GM21423 (cell line): ENCODE measurements at regions not wholly inside any gene's neighbourhood (a gene's known extent, or its start where the extent isn't known, plus 50 kb on each side); places are given as distances from the start of the nearest gene placed in this dataset.
"Not testable (repeated sequence)": the region's sequence is repeated elsewhere in the genome, so short reads cannot be mapped to it uniquely, and the experiment has no call there.

Source experiments
- ATAC-seq: cut with Tn5 transposase; IDR thresholded peaks from one replicate; pipeline ENCODE4 v1.9.1; 2021; ENCODE audit warnings: mild to moderate bottlenecking, moderate library complexity; ENCODE audit not compliant: unreplicated experiment

- ATAC-seq, result no peak
These were observed 1502.0 kb downstream of the SI start for GRCh38 chr3:163576314-163576713.

GRCh38 chr3:163573324-163573723 lies 1505.0 kb downstream of the SI start:
- no peak for ATAC-seq

GRCh38 chr3:163572856-163573255 lies 1505.4 kb downstream of the SI start:
- ATAC-seq, result no peak

- no peak for ATAC-seq
These were observed 1514.8 kb downstream of the SI start for GRCh38 chr3:163563485-163563884.

GRCh38 chr3:163562625-163563024 lies 1515.7 kb downstream of the SI start:
- ATAC-seq, result no peak

- no peak for ATAC-seq
These were observed 1517.1 kb downstream of the SI start for GRCh38 chr3:163561151-163561550.

GRCh38 chr3:163560459-163560858 lies 1517.8 kb downstream of the SI start:
- ATAC-seq, result no peak

GRCh38 chr3:163556813-163557523 lies 1521.3 kb downstream of the SI start:
- no peak for ATAC-seq

- no peak for ATAC-seq
These were observed 1522.4 kb downstream of the SI start for GRCh38 chr3:163555918-163556317.

- no peak for ATAC-seq
These were observed 1525.7 kb downstream of the SI start for GRCh38 chr3:163552659-163552966.

GRCh38 chr3:163551915-163552658 lies 1526.2 kb downstream of the SI start:
- not testable (repeated sequence) for ATAC-seq

- ATAC-seq, result no peak
These were observed 1530.3 kb downstream of the SI start for GRCh38 chr3:163548015-163548414.

- no peak for ATAC-seq
These were observed 1531.1 kb downstream of the SI start for GRCh38 chr3:163547014-163547685.

- no peak for ATAC-seq
These were observed 1534.6 kb downstream of the SI start for GRCh38 chr3:163543662-163544061.

GRCh38 chr3:163541629-163542028 lies 1536.7 kb downstream of the SI start:
- no peak for ATAC-seq

GRCh38 chr3:163538387-163538786 lies 1539.9 kb downstream of the SI start:
- no peak for ATAC-seq

- ATAC-seq, result no peak
These were observed 1544.9 kb downstream of the SI start for GRCh38 chr3:163533381-163533780.

- no peak for ATAC-seq
These were observed 1554.9 kb downstream of the SI start for GRCh38 chr3:163523375-163523774.

- ATAC-seq, result no peak
These were observed 1557.0 kb downstream of the SI start for GRCh38 chr3:163521261-163521660.

GRCh38 chr3:163518065-163518464 lies 1560.2 kb downstream of the SI start:
- no peak for ATAC-seq

GRCh38 chr3:163513149-163513657 lies 1565.1 kb downstream of the SI start:
- ATAC-seq, result no peak

GRCh38 chr3:163508206-163508605 lies 1570.1 kb downstream of the SI start:
- ATAC-seq, result no peak
